ENCODE measurements at regions not wholly inside any gene's neighbourhood (a gene's known extent, or its start where the extent isn't known, plus 50 kb on each side); places are given as distances from the start of the nearest gene placed in this dataset.
"Not testable (repeated sequence)": the region's sequence is repeated elsewhere in the genome, so short reads cannot be mapped to it uniquely, and the experiment has no call there.

GRCh38 chr10:125235093-125236069 lies 75.0 kb upstream of the CTBP2 start:
- DNase-seq (ENCODE audit: low spot score): peak; percentile 4

- not testable (repeated sequence) for DNase-seq (ENCODE audit: low spot score)
Measured at GRCh38 chr10:125234576-125234975, 74.2 kb upstream of the CTBP2 start.

GRCh38 chr10:125233726-125234125 lies 73.4 kb upstream of the CTBP2 start:
- peak; percentile 14 for DNase-seq (ENCODE audit: low spot score)

DNA sequence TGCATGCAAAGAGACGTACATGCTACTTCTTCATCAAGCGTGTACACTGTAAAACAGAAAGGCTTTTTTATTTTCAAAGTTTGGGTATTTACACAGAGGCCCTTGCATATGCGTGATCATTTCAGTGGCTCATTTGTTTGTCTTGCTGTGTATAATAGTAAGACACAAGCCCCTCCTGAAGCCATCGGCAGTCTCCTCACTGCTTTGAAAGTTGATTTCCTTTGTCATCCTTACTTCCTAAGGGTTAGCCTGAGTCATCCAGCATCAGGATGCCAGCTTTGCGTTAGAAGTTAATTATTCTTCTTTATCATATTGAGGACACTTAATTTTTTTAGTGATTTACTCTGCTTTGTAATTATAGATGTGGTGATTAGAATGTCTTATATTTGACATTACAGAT lies 72.5 kb upstream of the CTBP2 start:
- DNase-seq (ENCODE audit: low spot score): no peak

- no peak for DNase-seq (ENCODE audit: low spot score)
Measured at GRCh38 chr10:125231813-125232475, 71.6 kb upstream of the CTBP2 start.

DNA sequence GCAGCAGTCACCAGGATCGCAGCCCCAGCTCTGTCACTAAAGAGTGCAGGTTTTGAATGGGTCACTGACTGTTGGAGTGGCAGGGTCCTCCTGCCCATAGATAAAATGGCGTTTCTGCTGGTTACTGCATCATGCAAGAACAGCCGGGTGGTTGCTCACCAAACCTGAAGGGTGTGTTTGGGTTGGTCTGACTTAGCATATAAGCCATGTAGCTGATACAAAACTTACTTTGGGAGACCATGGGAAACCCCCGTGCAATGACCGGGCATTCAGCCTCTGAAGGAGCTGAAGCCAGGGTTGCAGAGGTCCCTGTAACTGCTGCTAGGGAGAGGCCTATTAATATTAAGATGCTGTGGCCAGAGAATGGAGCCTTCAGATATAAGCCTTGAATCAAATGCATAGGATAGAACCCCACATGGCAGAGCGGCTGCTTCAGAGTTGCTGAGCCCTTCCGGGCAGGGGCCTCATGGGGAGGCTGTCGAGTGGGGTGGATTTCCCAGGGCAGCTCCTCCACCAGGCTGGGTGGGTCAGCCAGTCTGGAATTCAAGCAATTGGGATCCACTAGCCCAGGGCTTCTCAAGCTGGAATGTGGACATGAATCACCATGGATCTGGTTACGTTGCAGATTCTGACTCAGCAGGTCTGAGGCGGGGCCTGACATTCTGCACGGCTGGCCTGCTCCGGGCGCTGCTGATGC lies 70.9 kb upstream of the CTBP2 start:
- peak; percentile 58 for DNase-seq (ENCODE audit: low spot score)

DNA sequence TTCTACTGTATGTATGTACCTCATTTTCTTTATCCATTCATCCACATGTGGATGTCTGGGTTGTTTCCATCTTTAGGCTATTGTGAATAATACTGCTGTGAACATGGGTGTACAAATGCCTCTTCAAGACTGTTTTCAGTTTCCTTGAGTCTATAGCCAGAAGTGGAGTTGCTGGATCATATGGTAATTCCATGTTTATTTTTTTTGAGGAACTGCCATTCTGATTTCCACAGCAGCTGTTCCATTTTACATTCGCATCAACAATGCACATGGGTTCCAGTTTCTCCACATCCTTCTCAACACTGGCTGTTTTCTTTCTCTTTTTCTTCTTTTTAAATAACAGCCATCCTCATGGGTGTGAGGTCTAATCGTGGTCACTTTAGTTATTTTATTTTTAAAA lies 69.9 kb upstream of the CTBP2 start:
- DNase-seq (ENCODE audit: low spot score): no peak

- peak; percentile 20 for DNase-seq (ENCODE audit: low spot score)
Measured at GRCh38 chr10:125228245-125228940, 68.0 kb upstream of the CTBP2 start.

DNA sequence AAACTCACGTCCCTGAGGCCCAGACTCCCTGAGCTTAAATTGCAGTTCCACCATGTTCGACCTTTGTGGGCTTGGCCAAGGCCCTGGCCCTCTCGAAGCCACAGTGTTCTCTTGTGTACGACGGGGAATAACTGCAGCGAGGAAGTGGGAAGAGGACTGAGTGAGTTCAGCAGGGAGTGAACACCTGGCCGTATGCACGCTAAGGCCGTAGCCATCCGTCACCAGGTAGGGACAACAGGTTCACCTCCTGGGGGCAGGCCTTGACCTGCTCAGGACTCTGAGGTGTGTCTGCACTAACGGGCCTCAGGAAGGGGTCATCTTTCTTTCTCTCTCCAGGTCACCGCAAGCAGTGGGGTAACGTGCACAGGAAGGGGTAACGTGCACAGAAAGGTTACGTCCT lies 67.2 kb upstream of the CTBP2 start:
- DNase-seq (ENCODE audit: low spot score): peak; percentile 44

DNA sequence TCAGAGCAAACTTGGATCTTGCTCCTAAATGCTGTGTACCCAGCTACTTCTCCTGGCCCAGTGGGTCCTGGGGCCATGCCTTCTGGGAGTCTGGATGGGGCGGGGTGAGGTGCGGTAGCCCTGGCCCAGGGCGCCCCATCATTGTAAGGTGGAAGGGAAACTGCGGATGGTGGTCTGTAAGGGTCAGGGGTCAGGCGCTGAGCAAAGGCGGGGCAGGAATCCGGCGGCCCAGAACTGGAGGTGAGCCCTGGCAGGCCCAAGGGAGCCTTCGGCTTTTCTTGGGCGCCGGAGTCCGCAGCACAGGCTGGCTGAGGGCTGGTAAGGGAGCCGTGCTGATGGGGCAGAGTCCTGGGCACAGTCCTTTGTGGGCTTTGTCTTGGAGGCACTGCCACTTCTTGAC lies 66.5 kb upstream of the CTBP2 start:
- DNase-seq (ENCODE audit: low spot score): peak; percentile 46

GRCh38 chr10:125226005-125226404 lies 65.6 kb upstream of the CTBP2 start:
- DNase-seq (ENCODE audit: low spot score): peak; percentile 34

DNA sequence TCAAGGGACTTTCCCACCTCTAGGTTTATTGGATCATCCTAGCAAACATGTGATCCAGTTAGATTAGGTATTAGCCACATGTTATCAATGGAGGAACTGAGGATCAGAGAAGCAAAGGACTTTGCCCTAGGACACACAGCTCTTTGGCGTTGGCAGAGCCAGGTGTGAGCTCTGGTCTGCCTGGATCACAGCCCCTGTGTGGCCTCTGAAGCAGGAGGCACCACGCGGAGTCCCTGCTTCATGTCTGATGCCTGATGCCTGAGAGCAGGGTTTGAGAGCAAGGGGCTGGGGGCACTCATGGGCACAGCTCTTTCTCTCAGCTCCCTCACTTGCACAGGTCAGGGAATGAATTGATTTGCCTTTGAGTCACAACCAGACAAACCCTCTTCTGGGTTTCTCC lies 64.7 kb upstream of the CTBP2 start:
- DNase-seq (ENCODE audit: low spot score): peak; percentile 60

DNA sequence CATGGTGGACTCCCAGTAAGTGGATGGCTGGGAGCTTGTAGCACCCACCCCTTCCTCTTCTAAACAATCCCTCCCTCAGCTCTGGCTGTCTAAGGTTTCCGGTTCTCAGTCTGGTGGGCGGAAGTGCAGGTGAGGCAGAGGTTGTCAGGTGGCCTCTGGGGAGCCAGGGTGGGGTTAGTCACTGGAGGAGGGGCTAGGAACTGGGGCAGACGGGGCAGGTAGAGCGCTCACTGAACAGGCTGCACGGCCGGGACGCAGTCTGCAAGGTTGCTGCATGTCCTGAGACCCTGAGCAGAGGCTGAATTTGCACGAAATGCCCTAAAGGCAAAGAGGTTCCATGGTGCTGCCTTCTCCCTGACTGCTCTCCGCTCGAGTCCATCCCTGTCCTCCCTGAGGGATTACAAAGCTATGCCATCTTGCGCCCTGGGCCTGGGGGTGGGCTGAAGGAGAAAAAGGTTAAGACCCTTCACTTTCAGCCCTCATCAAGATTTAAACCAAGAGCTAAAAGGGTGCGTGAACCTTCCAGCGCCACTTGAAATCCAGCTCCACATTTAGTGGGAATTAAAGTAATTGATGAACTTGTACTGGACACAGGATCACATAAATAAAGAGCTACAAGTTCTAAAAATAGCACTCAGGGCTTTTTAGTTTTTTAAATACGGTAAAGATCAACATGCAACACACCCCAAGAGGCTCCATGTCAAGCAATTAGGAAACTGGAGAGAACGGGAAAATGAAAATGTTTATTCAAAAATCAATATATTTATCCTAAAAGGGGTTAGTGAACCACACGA lies 62.3 kb upstream of the CTBP2 start:
- DNase-seq (ENCODE audit: low spot score): no peak

DNA sequence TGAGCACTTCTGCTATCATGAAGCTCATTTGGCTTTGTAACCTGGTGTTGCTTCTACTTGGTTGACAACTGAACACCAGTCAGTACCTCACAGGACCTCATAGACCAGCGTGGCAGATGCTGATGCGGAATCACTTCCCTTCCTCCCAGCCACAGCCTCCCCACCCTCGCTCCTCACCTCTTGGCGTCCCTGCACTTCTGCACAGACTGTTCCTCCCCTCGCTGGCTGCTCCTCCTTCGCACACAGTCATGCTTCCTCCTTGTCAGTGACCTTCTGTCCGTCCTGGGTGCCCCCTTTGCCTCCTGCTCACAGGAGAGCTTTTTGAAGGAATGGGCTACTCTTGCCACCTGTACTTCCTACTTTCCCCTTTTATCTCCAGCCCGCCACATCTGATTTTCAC lies 61.4 kb upstream of the CTBP2 start:
- peak; percentile 52 for DNase-seq (ENCODE audit: low spot score)

GRCh38 chr10:125219776-125220175 lies 59.4 kb upstream of the CTBP2 start:
- peak; percentile 55 for DNase-seq (ENCODE audit: low spot score)

- DNase-seq (ENCODE audit: low spot score): peak; percentile 47
Measured at GRCh38 chr10:125218967-125219366, 58.6 kb upstream of the CTBP2 start.

DNA sequence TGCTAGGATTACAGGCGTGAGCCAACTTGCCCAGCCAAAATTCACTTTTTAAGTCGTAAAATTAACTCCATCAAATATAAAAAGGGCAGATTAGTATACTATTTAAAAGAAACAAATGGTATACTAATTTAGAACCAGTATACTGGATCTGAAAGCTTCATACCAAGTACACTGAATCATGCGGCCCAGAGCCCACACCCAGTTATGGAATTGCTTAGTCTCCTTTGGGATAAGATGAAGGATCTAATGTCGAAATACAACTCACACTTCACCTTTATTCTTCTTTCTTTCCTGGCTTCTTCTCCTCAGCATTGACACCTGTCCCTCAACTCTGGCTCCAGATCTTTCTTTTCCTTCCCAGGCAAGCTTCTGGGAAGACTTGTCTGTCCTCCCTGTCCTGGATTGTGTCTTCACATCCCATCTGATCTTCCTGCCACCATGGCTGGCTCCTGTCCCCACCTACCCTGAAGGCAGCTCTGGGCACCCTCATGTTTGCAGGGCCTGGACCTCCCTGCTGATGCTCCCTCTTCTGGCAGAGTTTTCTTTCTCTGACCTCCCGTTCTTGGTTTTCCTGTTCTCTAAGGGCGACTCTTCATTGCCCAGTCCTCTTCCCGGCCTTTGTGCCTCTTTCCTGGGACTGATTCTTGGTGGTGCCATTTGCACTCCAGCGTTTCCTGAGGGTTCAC lies 57.8 kb upstream of the CTBP2 start:
- peak; percentile 41 for DNase-seq (ENCODE audit: low spot score)

DNA sequence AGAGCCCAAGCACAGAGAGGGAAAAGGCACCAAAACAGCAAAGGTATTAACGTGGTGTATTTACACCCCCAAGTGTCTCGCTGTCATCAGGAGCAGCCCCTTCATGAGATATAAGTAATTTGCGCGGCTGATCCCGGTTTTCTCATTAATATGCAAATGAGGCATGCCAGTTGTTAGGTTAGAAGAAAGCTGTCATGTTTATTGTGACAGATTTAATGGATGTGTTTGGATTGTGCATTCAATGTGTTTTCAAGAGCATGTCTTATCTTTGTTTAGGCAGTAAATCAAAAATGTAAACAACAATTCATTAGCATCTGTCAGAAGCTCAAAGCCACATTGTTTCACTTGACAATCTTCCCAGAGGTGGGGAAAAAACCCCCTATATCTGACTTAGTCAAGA lies 56.5 kb upstream of the CTBP2 start:
- DNase-seq (ENCODE audit: low spot score): no peak

GRCh38 chr10:125216309-125216708 lies 55.9 kb upstream of the CTBP2 start:
- DNase-seq (ENCODE audit: low spot score): no peak

- DNase-seq (ENCODE audit: low spot score): no peak
Measured at GRCh38 chr10:125214283-125214570, 53.9 kb upstream of the CTBP2 start.
